ENCODE measurements at regions not wholly inside any gene's neighbourhood (a gene's known extent, or its start where the extent isn't known, plus 50 kb on each side); places are given as distances from the start of the nearest gene placed in this dataset.

DNA sequence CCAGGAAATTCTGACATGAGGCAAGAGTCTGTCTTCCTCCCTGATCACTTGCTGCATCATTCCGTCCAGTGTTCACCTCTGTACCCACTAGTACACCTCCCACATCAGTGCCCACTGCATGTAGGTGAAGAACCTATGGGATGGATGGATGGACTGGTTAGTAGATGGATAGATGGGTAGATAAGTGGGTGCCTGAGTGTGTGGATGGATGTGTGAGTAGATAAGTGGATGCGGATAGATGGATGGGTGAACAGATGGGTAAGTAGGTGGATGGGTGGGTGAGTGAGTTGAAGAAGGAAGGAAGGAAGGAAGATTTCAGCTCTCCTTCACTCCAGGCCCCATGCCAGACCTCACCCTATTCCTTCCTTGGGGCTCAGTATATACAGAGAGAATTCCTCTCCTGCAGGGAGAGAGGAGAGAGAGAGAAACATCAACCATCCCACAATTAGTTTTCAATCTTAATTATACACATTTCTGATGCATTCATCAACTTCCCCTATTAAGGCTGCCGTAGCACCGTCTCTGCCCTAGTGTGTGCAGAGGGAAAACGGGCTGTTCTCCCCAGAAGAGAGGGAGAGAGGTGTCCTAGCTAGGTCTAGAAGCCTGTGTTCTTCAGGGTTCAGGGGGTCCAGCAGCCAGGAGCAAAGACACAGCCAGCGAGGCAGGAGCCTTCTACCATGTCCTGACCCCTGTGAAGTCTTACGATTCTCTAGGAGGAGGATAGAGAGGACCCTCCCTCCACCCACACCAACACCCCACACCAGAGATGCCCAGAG is 125.3 kb downstream of the BUD13 start:
- Mint-ChIP-seq H3K36me3 (ENCODE audit: low read depth, unreplicated experiment) (no peaks in the 10 kb centered on the region), H3K4me1 (ENCODE audit: unreplicated experiment) (peaks cover 22% of the 10 kb centered on the region), H3K27ac (ENCODE audit: unreplicated experiment) (no peak overlapping the region), H3K4me3 (ENCODE audit: unreplicated experiment) (no peak overlapping the region), H3K9me3 (ENCODE audit: unreplicated experiment) (no peaks in the 10 kb centered on the region), H3K27me3 (ENCODE audit: unreplicated experiment) (peaks cover 1% of the 10 kb centered on the region)
- DNase-seq (ENCODE audit: low spot score), result no peak
- TF ChIP-seq, protein P1, sequence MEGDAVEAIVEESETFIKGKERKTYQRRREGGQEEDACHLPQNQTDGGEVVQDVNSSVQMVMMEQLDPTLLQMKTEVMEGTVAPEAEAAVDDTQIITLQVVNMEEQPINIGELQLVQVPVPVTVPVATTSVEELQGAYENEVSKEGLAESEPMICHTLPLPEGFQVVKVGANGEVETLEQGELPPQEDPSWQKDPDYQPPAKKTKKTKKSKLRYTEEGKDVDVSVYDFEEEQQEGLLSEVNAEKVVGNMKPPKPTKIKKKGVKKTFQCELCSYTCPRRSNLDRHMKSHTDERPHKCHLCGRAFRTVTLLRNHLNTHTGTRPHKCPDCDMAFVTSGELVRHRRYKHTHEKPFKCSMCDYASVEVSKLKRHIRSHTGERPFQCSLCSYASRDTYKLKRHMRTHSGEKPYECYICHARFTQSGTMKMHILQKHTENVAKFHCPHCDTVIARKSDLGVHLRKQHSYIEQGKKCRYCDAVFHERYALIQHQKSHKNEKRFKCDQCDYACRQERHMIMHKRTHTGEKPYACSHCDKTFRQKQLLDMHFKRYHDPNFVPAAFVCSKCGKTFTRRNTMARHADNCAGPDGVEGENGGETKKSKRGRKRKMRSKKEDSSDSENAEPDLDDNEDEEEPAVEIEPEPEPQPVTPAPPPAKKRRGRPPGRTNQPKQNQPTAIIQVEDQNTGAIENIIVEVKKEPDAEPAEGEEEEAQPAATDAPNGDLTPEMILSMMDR (IDR thresholded peaks at IDR 0.05; ENCODE audit: unreplicated experiment), result no peak

DNA sequence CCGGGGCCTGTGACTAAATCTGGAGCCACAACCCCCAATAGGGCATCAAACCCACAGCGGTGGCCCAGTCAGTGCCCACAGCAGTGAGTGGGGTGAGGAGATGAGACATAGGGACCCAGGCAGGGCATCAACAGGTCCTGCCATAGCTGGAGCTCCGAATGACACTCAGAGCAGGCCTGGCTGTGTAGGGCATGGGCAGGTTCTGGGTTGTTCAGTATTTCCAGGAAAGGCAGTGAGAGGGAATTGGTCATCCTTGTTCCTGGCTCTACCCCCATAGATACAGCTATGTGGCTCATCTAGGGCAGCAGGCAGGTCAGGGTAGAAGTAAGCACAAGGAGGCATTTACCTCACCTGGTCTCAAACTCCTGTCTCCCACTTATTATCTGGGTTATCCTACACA is 126.6 kb downstream of the BUD13 start:
- TF ChIP-seq, protein P1 (IDR thresholded peaks at IDR 0.05; ENCODE audit: unreplicated experiment), result no peak
- H3K4me3 Mint-ChIP-seq (ENCODE audit: unreplicated experiment), result no peak overlapping the region
- no peak overlapping the region for H3K27ac Mint-ChIP-seq (ENCODE audit: unreplicated experiment)
- H3K4me1 Mint-ChIP-seq (ENCODE audit: unreplicated experiment), result peaks cover 9% of the 10 kb centered on the region
- no peak for DNase-seq (ENCODE audit: low spot score)
- no peaks in the 10 kb centered on the region for H3K9me3 Mint-ChIP-seq (ENCODE audit: unreplicated experiment)
- no peaks in the 10 kb centered on the region for H3K36me3 Mint-ChIP-seq (ENCODE audit: low read depth, unreplicated experiment)
- no peaks in the 10 kb centered on the region for H3K27me3 Mint-ChIP-seq (ENCODE audit: unreplicated experiment)

GRCh38 chr11:116644941-116645305 is 127.9 kb downstream of the BUD13 start:
- Mint-ChIP-seq H3K9me3 (ENCODE audit: unreplicated experiment) (no peaks in the 10 kb centered on the region), H3K27me3 (ENCODE audit: unreplicated experiment) (no peaks in the 10 kb centered on the region), H3K27ac (ENCODE audit: unreplicated experiment) (no peak overlapping the region), H3K36me3 (ENCODE audit: low read depth, unreplicated experiment) (no peaks in the 10 kb centered on the region), H3K4me1 (ENCODE audit: unreplicated experiment) (no peaks in the 10 kb centered on the region), H3K4me3 (ENCODE audit: unreplicated experiment) (no peak overlapping the region)
- TF ChIP-seq, protein P1 (IDR thresholded peaks at IDR 0.05; ENCODE audit: unreplicated experiment), result no peak
- DNase-seq (ENCODE audit: low spot score), result no peak

GRCh38 chr11:116644201-116644940 is 128.4 kb downstream of the BUD13 start:
- TF ChIP-seq, protein P1 (IDR thresholded peaks at IDR 0.05; ENCODE audit: unreplicated experiment), result no peak
- H3K27ac Mint-ChIP-seq (ENCODE audit: unreplicated experiment), result no peak overlapping the region
- no peaks in the 10 kb centered on the region for H3K36me3 Mint-ChIP-seq (ENCODE audit: low read depth, unreplicated experiment)
- no peaks in the 10 kb centered on the region for H3K9me3 Mint-ChIP-seq (ENCODE audit: unreplicated experiment)
- H3K4me1 Mint-ChIP-seq (ENCODE audit: unreplicated experiment), result no peaks in the 10 kb centered on the region
- H3K4me3 Mint-ChIP-seq (ENCODE audit: unreplicated experiment), result no peak overlapping the region
- DNase-seq (ENCODE audit: low spot score), result no peak
- H3K27me3 Mint-ChIP-seq (ENCODE audit: unreplicated experiment), result no peaks in the 10 kb centered on the region

GRCh38 chr11:116643521-116643920 is 129.3 kb downstream of the BUD13 start:
- H3K4me3 Mint-ChIP-seq (ENCODE audit: unreplicated experiment), result no peak overlapping the region
- no peak overlapping the region for H3K27ac Mint-ChIP-seq (ENCODE audit: unreplicated experiment)
- no peak for DNase-seq (ENCODE audit: low spot score)
- H3K36me3 Mint-ChIP-seq (ENCODE audit: low read depth, unreplicated experiment), result no peaks in the 10 kb centered on the region
- H3K27me3 Mint-ChIP-seq (ENCODE audit: unreplicated experiment), result no peaks in the 10 kb centered on the region
- TF ChIP-seq, protein P1 (IDR thresholded peaks at IDR 0.05; ENCODE audit: unreplicated experiment), result no peak
- no peaks in the 10 kb centered on the region for H3K4me1 Mint-ChIP-seq (ENCODE audit: unreplicated experiment)
- H3K9me3 Mint-ChIP-seq (ENCODE audit: unreplicated experiment), result no peaks in the 10 kb centered on the region

Data from endothelial cell (in vitro differentiated cells).